Effector memory CD8-positive, alpha-beta T cell (primary cell): ENCODE measurements at regions not wholly inside any gene's neighbourhood (a gene's known extent, or its start where the extent isn't known, plus 50 kb on each side); places are given as distances from the start of the nearest gene placed in this dataset.
"Not testable (repeated sequence)": the region's sequence is repeated elsewhere in the genome, so short reads cannot be mapped to it uniquely, and the experiment has no call there.

Experiments
- ATAC-seq: fragments of 150-1000 bp; cut with Tn5 transposase; replicated peaks from 2 replicates; pipeline ENCODE4 v1.10.0; 2021; ENCODE audit warnings: mild to moderate bottlenecking, moderate library complexity
- DNase-seq, 3 experiments: peaks; one replicate each; pipeline ENCODE4 v3.0.0; 2021
- H3K27ac Mint-ChIP-seq, 2 donors: one replicate each; pipeline ENCODE4 v1.8.0; 2022; ENCODE audit warnings: mild to moderate bottlenecking in 2 of 2, mixed read lengths in 2 of 2, moderate library complexity in 2 of 2
- H3K27me3 Mint-ChIP-seq, 2 donors: one replicate each; pipeline ENCODE4 v1.8.0; 2022; ENCODE audit warnings: mixed read lengths in 2 of 2
- H3K36me3 Mint-ChIP-seq: one replicate; pipeline ENCODE4 v1.8.0; 2022; ENCODE audit warnings: mild to moderate bottlenecking, moderate library complexity, mixed read lengths; ENCODE audit not compliant: insufficient read depth
- H3K4me1 Mint-ChIP-seq, 2 donors: one replicate each; pipeline ENCODE4 v1.8.0; 2022; ENCODE audit warnings: low read depth in 2 of 2, mixed read lengths in 2 of 2
- H3K4me3 Mint-ChIP-seq, 2 donors: one replicate each; pipeline ENCODE4 v1.8.0; 2022; ENCODE audit warnings: mild to moderate bottlenecking in 2 of 2, mixed read lengths in 2 of 2, moderate library complexity in 2 of 2
- H3K9me3 Mint-ChIP-seq, 2 donors: one replicate each; pipeline ENCODE4 v1.8.0; 2022; ENCODE audit warnings: mixed read lengths in 2 of 2

GRCh38 chr20:47925593-47925992, 140.3 kb upstream of the SULF2 start:
- Mint-ChIP-seq H3K36me3 (no peaks in the 10 kb centered on the region), H3K27me3 (peaks cover 35 to 59% of the 10 kb centered on the region in 2 donors), H3K4me1 (no peaks in the 10 kb centered on the region), H3K27ac (no peak overlapping the region), H3K9me3 (no peaks in the 10 kb centered on the region), H3K4me3 (no peak overlapping the region)
- ATAC-seq (no peak), DNase-seq (no peak)

GRCh38 chr20:47922269-47922668, 137.0 kb upstream of the SULF2 start:
- H3K36me3 Mint-ChIP-seq = no peaks in the 10 kb centered on the region
- no peak overlapping the region for H3K27ac Mint-ChIP-seq
- peaks cover 4 to 8% of the 10 kb centered on the region in 2 donors for H3K9me3 Mint-ChIP-seq
- ATAC-seq = no peak
- no peak overlapping the region for H3K4me3 Mint-ChIP-seq
- peaks cover 30 to 64% of the 10 kb centered on the region in 2 donors for H3K27me3 Mint-ChIP-seq
- no peak for DNase-seq
- H3K4me1 Mint-ChIP-seq = no peaks in the 10 kb centered on the region

DNA sequence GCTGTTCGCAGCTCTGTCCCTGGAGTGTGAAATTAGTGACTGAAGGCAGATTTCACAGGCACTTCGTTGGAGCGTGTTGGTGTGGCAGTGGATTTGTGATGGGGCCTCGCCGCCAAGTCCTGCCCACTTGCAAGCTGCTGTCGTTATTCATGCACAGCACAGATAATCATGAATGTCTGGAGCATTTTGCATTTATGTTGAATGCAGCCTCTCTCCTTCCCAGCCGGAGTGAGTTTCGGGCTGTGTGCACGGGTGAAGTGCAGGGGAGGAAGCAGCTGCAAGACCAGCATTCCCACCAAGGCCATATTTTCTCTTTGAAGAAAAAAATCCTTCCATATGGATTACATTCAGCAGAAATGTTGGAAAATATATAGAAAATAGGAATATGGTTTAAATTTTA, 136.5 kb upstream of the SULF2 start:
- peaks cover 30 to 64% of the 10 kb centered on the region in 2 donors for H3K27me3 Mint-ChIP-seq
- H3K9me3 Mint-ChIP-seq = peaks cover 7 to 12% of the 10 kb centered on the region in 2 donors
- H3K4me1 Mint-ChIP-seq, ATAC-seq, H3K4me3 Mint-ChIP-seq, H3K27ac Mint-ChIP-seq, DNase-seq, H3K36me3 Mint-ChIP-seq: not testable (repeated sequence)

GRCh38 chr20:47921408-47921807, 136.1 kb upstream of the SULF2 start:
- ATAC-seq = no peak
- Mint-ChIP-seq H3K9me3 (peaks cover 8 to 16% of the 10 kb centered on the region in 2 donors), H3K36me3 (no peaks in the 10 kb centered on the region), H3K27me3 (peaks cover 30 to 68% of the 10 kb centered on the region in 2 donors), H3K4me1 (no peaks in the 10 kb centered on the region), H3K4me3 (no peak overlapping the region), H3K27ac (no peak overlapping the region)
- DNase-seq = no peak

- peaks cover 13 to 57% of the 10 kb centered on the region in 2 donors for H3K27me3 Mint-ChIP-seq
- no peaks in the 10 kb centered on the region for H3K36me3 Mint-ChIP-seq
- H3K4me1 Mint-ChIP-seq = no peaks in the 10 kb centered on the region
Observed at GRCh38 chr20:47917549-47918070, 132.3 kb upstream of the SULF2 start.

GRCh38 chr20:47915495-47915894, 130.2 kb upstream of the SULF2 start:
- Mint-ChIP-seq H3K27ac (no peak overlapping the region), H3K27me3 (peaks cover 15 to 53% of the 10 kb centered on the region in 2 donors), H3K36me3 (no peaks in the 10 kb centered on the region), H3K4me3 (no peak overlapping the region), H3K9me3 (peaks cover 9 to 23% of the 10 kb centered on the region in 2 donors), H3K4me1 (no peaks in the 10 kb centered on the region)
- DNase-seq = no peak
- ATAC-seq = no peak

More at GRCh38 chr20:47917549-47918070, 132.3 kb upstream of the SULF2 start:
- H3K4me3 Mint-ChIP-seq = no peak overlapping the region
- DNase-seq (no peak), ATAC-seq (no peak)
- peaks cover 9 to 23% of the 10 kb centered on the region in 2 donors for H3K9me3 Mint-ChIP-seq
- no peak overlapping the region for H3K27ac Mint-ChIP-seq

- DNase-seq = no peak
- Mint-ChIP-seq H3K27me3 (peaks cover 15 to 52% of the 10 kb centered on the region in 2 donors), H3K36me3 (no peaks in the 10 kb centered on the region), H3K9me3 (peaks cover 9 to 23% of the 10 kb centered on the region in 2 donors), H3K4me1 (no peaks in the 10 kb centered on the region), H3K27ac (no peak overlapping the region), H3K4me3 (no peak overlapping the region)
- no peak for ATAC-seq
Observed at GRCh38 chr20:47914792-47915191, 129.5 kb upstream of the SULF2 start.

DNA sequence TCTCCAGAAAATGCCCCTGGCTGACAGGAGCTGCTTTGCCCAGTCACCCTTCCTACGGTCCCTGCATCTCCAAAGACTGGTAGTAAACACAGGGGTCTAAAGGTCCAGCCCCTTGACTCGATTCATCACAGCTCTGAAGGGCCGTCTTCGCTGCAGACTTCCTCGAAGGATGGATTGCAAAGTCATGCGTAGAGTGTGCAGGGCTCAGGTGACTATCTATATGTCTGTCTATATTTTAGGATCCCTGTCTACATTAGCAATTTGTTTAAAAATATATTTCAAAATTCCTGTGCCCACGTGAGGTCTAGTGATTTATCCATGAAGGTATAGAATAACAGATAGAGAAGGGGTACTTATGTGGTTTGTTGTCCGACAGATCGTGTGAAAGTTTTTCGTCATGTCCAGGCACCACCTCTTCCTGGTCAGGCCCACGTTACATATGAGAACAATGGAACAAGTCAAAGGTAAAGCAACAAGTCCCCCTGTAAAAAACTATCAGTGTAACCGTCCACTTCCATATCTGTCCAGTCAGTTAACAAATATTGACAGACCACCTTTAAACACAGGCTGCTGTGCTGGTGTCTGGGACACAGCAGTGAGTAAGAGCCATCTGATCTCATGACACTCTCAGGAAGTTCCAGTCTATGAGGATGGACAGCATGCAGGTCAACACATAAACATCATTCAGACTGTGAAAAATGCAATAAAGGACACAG, 127.7 kb upstream of the SULF2 start:
- H3K27me3 Mint-ChIP-seq = peaks cover 26 to 57% of the 10 kb centered on the region in 2 donors
- not testable (repeated sequence) for ATAC-seq, H3K4me1 Mint-ChIP-seq, H3K4me3 Mint-ChIP-seq, H3K27ac Mint-ChIP-seq, DNase-seq, H3K36me3 Mint-ChIP-seq
- H3K9me3 Mint-ChIP-seq = peaks cover 9 to 23% of the 10 kb centered on the region in 2 donors

- H3K36me3 Mint-ChIP-seq, H3K4me1 Mint-ChIP-seq, DNase-seq, H3K27ac Mint-ChIP-seq, H3K4me3 Mint-ChIP-seq, ATAC-seq: not testable (repeated sequence)
- Mint-ChIP-seq H3K27me3 (peaks cover 26 to 62% of the 10 kb centered on the region in 2 donors), H3K9me3 (peaks cover 4 to 15% of the 10 kb centered on the region in 2 donors)
Observed at GRCh38 chr20:47912165-47912564, 126.9 kb upstream of the SULF2 start.

GRCh38 chr20:47909696-47910369, 124.6 kb upstream of the SULF2 start:
- H3K4me1 Mint-ChIP-seq, H3K4me3 Mint-ChIP-seq, H3K9me3 Mint-ChIP-seq, H3K27ac Mint-ChIP-seq, H3K36me3 Mint-ChIP-seq, ATAC-seq, DNase-seq: not testable (repeated sequence)
- peaks cover 19 to 62% of the 10 kb centered on the region in 2 donors for H3K27me3 Mint-ChIP-seq

DNA sequence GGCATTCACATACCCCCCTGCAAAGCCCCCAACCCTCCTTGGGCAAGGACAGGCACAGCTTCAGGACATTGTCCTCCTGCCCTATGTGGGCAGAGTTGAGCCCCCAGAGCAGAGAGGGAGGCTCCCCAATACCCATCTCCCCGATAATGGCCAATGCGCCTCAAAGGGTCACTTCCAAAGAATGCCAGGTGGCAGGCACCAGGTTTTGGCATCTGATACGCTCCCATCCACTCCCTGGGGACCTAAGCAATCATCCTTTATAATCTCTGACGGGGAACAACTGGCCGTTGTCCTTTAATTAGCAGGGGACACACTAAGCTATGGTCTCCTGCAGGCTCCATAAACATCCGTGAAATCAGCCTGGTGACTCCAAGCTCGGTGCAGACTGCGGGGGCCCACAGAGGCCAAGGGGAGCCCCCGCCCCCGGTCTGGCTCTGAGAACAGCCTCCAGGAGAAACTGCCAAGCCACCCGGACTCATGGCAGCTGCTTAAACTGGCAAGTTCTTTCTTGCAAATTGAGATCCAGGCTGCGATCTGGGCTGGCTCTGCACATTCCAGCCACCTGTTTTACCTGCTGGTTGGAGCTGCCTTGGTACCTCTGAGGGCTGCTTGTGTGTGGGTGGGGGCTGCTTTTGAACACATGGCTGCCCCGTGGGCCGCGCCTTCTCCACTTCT, 123.2 kb upstream of the SULF2 start:
- not testable (repeated sequence) for DNase-seq, H3K27ac Mint-ChIP-seq, H3K4me1 Mint-ChIP-seq, ATAC-seq, H3K4me3 Mint-ChIP-seq, H3K36me3 Mint-ChIP-seq, H3K9me3 Mint-ChIP-seq
- peaks cover 19 to 63% of the 10 kb centered on the region in 2 donors for H3K27me3 Mint-ChIP-seq

DNA sequence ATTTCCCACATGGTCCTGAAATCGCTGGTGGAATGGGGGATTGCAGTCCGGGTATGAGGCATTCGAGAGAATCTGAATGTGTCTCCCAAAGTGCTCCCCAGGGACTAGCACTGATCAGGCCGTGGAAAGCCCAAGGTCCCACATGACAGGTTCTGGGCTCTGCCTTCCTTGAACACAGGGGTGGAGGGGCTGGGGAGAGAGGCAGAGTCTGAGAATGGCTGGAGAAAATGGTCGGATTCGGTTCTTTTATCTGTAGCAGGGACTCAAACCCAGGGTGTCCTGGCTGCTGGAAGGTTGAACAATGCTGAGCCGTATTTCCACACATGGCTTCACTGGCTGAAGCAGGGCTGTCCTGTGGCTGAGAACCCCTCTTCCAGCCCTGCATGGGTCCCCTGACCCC, 122.7 kb upstream of the SULF2 start:
- H3K4me1 Mint-ChIP-seq, H3K9me3 Mint-ChIP-seq, H3K36me3 Mint-ChIP-seq, DNase-seq, ATAC-seq, H3K4me3 Mint-ChIP-seq, H3K27ac Mint-ChIP-seq: not testable (repeated sequence)
- peaks cover 19 to 58% of the 10 kb centered on the region in 2 donors for H3K27me3 Mint-ChIP-seq

- H3K9me3 Mint-ChIP-seq = no peaks in the 10 kb centered on the region
- DNase-seq (no peak), ATAC-seq (no peak)
- H3K36me3 Mint-ChIP-seq = no peaks in the 10 kb centered on the region
- no peak overlapping the region for H3K4me3 Mint-ChIP-seq
- no peaks in the 10 kb centered on the region for H3K4me1 Mint-ChIP-seq
- no peak overlapping the region for H3K27ac Mint-ChIP-seq
- H3K27me3 Mint-ChIP-seq = peaks cover 17 to 54% of the 10 kb centered on the region in 2 donors
Observed at GRCh38 chr20:47907031-47907675, 121.9 kb upstream of the SULF2 start.
